HG02885 (cell line): ENCODE measurements at regions not wholly inside any gene's neighbourhood (a gene's known extent, or its start where the extent isn't known, plus 50 kb on each side); places are given as distances from the start of the nearest gene placed in this dataset.

Source experiments
- ATAC-seq: cut with Tn5 transposase; IDR thresholded peaks from one replicate; pipeline ENCODE4 v1.9.1; 2021; ENCODE audit warnings: mild to moderate bottlenecking; ENCODE audit not compliant: unreplicated experiment, poor library complexity

- ATAC-seq = no peak
Measured at GRCh38 chr6:137434640-137435039, 59.6 kb downstream of the OLIG3 start.

- ATAC-seq = peak; percentile 79
Measured at GRCh38 chr6:137432054-137432611, 62.1 kb downstream of the OLIG3 start.

DNA sequence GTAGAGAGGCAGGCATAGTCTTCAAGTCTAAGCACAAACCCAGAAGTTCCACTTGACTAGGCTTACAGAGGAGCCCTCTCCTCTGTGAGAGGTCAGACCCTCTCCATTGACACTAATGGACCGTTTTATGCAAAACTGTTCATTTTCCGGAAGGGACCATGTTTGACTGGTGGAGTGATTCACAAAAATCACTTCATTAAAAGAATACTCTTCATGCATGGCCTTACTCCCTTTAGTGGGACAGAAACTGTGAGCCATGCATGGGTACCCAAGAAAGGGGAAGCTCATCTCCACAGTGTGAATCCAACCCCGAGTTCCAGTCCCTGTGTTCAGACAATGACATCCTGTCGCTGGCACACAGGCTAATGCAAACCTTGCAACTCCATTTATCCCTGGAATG is 63.2 kb downstream of the OLIG3 start:
- ATAC-seq = peak; percentile 69

- no peak for ATAC-seq
Measured at GRCh38 chr6:137427656-137428290, 66.4 kb downstream of the OLIG3 start.

DNA sequence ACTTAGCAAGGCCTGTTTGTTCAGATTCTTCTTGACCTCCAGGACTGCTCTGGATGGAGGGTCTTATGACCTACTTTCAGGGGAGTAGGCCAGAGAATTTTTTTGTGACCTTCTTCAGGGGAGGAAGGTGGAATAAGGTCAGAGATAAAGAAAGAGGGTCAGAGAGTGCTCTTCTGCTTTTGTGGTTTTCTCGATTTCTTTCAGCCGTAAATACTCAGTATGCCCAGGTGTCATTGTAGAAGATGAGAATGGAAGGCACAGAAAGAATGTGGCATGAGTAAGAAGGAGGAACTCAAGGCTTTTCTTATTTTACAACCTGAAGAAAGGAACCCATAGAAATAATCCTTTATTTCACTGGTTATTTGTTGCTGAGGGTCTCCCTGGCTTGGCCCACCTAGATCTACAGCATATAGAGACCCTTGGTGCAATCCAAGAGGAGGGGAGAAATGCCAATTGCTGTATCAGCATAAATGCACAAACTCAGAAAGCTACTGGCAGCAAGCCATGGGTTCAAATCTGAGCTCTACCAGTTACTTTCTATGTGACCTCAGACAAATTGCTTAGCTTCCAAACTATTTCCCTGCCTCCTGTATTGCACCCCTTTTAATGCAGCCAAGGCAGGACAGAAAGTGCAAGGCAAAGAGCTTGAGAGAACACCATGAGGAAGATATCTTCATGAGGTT is 68.0 kb downstream of the OLIG3 start:
- ATAC-seq = no peak

DNA sequence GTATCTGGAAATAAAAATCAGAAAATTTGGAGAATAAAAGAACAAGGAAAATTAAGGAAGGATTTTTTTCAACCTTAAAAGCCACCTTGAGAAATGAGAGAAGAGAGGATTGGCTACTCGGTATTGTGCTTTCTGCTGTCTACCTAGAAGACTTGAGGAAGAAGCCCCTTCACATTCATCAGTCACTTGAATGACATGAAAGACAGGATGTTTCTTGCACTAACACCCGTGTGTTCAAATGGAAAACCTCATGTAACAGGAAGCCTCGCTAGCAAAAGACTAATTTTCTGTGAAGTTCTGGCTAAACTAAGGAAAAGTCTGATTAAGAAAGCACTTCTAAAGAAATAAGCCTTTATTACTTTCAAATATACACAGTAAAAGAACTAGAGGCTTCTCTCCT is 69.9 kb downstream of the OLIG3 start:
- no peak for ATAC-seq

DNA sequence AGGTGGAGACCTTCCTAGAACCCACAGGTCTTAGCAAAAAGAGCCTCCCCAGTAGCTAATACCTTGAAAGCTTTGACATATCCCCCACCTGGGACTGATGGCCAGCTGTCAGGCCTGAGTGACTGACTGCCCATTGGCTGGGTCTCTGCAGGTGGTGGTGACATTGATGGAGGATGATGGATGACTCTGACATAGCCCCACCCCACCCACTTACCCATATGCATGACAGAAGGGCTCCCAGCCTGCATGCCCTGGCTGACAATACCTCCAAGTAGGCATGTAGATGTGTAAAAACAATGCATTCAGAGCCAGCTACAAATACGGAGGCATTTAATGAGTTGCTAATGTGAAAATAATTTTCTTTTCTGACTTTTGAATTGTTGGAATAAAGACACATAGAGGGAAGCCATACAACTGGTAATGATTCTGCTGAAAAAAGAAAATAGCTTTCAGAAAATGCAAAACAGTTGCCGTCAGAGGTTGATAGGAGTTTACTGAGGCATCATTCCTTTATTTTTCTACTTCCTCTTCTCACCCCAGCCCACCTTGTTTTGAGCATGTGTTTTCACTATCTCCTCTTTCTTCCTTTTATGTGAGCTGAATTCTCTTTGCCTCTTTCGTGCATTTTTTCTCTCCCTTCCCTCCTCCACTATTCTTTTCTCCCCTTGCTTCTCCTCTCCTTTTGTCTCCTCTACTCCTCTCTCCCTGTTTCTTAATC is 70.6 kb downstream of the OLIG3 start:
- ATAC-seq = no peak

DNA sequence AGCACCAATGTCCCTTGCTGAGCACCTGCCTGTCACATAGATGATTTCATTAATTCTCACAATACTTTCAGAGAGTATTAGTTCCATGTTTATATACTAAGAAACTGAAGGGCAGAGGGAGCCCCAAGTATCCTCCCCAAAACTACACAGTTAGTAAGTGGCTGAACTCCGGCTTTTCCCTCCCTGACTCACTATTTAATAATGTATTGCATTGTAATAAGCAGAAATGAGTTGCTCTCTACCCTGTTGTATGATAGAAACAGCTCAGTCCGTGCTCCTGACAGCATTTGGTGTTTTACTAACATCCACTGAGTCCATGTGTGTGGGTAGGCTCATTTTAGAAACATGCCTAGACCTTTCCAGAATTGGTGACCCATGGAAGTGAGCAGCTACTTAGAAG is 76.8 kb downstream of the OLIG3 start:
- no peak for ATAC-seq

GRCh38 chr6:137416376-137417109 is 77.7 kb downstream of the OLIG3 start:
- ATAC-seq = no peak

- ATAC-seq = no peak
Measured at GRCh38 chr6:137415834-137416190, 78.4 kb downstream of the OLIG3 start.

GRCh38 chr6:137415127-137415833 is 78.9 kb downstream of the OLIG3 start:
- peak; percentile 92 for ATAC-seq

GRCh38 chr6:137414599-137414998 is 79.6 kb downstream of the OLIG3 start:
- ATAC-seq = no peak

- no peak for ATAC-seq
Measured at GRCh38 chr6:137413482-137413881, 80.7 kb downstream of the OLIG3 start.

- ATAC-seq = no peak
Measured at GRCh38 chr6:137412562-137412961, 81.6 kb downstream of the OLIG3 start.

DNA sequence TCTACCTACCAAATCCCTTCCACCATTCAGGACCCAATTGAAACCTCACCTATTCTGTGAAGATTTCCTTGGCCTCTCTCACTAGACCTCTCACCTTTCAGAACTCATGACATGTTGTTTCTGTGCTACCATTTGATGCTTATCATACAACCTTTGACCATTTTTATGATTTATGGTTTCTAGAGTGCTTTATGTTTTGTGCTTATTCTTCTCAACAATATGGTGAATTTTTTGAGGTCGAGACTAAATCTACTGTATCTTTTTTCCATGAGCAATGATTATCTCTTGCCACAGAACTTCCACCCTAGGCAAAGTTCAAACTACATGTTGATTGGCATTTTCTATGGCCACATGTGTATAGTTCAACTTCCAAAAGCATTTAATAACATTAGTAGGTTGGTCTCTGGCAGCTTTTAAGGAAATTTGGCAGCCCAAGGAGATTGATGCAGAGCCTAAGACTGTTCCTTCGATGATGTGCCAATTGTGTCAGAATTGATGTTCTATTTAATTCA is 84.9 kb downstream of the OLIG3 start:
- no peak for ATAC-seq

GRCh38 chr6:137407816-137408215 is 86.4 kb downstream of the OLIG3 start:
- ATAC-seq = no peak

DNA sequence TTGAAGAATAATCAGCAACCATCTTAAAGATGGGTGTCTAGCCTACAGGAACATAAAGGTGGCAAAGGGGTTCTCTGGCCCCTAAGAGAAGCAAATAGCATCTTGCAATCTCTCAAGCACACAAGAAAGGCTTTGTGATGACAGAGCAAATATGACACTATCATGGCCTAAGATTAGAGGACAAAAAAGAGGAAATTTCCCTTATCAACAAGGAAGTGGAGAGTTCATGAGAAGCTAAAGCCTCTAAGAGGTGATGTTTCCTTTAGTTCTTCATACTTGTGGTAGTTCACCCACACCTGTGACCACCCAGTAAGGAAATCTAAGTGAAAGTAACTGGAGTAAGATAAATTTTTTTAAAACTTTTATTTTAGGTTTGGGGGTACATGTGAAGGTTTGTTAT is 88.4 kb downstream of the OLIG3 start:
- ATAC-seq = no peak

DNA sequence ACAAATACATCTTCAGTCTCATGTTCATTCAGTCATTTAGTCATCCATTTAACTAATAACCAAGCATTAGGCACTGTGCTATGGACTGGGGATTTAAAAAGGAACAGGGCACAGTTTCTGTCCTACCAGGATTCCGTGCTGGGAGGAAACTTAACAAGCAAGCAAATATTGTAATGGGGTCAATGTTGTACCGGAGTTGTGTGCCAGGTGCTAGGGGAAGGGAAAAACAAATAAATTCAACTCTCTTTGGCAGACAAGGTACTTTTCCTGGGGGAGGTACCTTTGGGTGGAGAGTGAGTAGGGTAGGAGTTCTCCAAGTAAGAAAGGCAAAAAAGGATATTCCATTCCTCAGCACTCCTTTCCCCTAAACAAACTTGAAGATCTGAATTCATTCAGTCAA is 90.3 kb downstream of the OLIG3 start:
- ATAC-seq = no peak

- ATAC-seq = no peak
Measured at GRCh38 chr6:137403443-137403842, 90.8 kb downstream of the OLIG3 start.

GRCh38 chr6:137402143-137402680 is 92.0 kb downstream of the OLIG3 start:
- ATAC-seq = no peak
